ENCODE measurements at regions not wholly inside any gene's neighbourhood (a gene's known extent, or its start where the extent isn't known, plus 50 kb on each side); places are given as distances from the start of the nearest gene placed in this dataset.
A peak's percentile ranks its signal among the peaks of the same experiment; 100 is the strongest.

GRCh38 chr4:96193061-96193460 is 353.2 kb downstream of the PDHA2 start:
- DNase-seq: no peak

DNA sequence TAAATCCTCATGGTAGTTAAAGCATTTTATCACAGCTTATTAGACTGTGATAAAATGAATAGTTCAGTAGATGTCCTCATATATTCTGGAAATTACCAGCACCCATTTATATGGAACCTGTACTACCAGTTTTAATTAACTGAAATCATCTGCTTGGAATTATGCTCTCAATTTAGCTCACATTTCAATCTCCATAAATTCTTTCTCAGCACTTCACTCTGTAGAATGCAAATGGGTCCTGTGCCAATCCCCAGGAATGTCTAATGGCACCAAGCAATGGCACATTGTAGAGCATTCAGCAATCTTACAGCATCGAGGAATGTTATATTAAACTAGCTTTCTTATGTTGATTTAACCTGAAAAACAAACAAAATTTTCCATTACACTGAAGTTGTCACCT is 355.1 kb downstream of the PDHA2 start:
- DNase-seq: no peak

DNA sequence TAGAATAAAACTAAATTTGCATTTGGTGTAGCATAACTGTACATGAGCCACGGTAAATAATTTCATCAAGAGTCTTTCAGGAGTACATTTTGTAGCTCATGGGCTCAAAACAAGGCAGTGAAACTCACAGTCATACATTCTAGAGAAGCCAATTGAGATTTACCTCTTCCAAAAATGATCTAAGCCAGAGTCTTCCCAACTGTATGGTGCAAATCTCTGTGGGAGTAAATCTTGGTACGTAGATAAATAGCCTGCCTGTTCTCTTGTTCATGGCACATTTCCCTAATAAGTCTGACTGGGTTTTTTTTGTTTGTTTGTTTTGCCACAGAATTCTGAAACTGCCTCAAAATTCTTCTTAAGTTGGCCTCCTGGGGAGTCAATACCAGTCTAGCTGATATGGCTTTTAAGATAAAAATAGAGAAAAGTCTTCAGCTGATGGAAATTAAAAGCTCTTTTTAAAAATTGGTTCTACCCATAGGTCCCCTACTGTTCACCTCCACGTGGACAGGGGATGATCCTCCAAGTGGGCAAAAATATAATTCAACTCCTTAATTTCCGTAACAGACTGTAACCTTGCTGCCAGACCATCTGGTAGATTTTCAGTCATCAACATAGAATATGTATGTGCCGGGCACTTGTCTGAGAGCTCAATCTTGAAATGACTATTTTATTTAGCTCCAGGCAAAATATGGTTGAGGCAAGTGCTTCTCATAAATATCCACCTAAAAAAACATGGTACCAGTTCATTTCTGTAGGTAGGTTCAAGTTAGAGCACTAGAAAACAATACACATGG is 365.4 kb downstream of the PDHA2 start:
- no peak for DNase-seq

- no peak for DNase-seq
Observed at GRCh38 chr4:96227515-96227914, 387.6 kb downstream of the PDHA2 start.

DNA sequence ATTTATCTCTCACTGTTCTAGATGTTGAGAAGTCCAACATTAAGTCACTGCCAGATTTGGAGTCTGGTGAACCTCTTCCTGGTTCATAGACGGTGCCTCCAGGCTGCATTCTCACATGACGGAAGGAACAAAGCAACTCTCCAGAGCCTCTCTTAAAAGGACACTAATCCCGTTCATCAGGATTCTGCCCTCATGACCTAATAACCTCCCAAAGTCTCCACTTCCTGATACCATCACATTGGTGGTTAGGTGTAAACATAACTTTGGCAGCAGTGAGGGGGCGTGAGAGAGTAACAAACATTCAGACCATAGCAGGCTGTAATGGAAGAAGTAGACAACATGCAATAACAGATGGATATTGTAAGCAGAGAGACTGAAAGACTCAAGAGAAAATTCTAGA is 388.6 kb downstream of the PDHA2 start:
- DNase-seq: no peak

DNA sequence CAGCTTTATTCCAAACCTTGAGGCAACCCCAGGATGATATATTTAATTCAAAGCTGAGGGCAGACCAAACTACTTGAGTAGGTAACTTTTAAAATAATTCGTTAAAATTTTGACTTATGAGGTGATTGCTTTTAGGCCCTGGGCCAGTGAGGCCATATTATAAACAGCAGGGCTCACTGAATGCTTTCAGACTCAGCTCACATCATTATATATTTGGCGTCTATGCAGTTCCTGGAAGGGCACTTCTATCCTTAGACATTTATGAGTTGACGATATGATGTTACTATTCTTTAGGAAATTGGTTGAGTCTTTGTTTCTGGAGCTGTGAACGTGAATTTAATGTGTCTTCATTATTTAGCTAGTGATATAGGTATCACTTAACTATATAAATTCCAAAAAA is 400.1 kb downstream of the PDHA2 start:
- no peak for DNase-seq

DNA sequence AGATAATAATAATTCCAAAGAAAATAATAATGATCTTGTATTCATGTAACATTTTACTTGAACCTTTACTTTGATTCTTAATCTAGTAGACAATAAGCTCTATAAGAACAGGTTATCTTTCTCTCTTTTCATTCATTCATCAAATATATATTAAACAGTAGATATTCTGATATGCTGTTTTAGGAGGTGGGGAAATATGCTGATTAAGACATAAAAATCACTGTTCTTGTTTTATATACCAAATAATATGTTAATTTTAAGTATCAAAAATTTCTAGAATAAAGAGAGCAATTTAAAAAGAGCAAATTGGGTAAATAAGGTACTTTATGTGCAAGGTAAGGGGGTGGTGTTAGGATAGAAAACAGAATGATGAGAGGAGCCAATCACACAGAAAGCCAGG is 401.9 kb downstream of the PDHA2 start:
- no peak for DNase-seq

DNA sequence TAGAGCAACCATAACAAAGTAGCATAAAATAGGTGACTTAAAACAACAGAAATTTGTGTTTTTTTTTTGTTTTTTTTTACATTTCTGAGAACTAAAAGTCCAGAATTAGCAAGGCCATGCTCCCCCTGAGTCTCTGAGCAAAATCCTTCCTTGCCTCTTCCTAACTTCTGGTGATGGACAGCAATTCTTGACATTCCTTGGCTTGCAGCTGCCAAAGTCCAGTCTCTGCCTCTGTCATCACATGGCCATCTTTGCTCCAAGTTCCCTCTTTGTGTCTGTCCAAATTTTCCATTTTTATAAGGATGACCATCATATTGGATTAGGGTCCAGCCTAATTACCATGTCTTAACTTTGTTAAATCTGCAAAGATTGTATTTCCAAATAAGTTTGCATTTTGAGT is 407.2 kb downstream of the PDHA2 start:
- no peak for DNase-seq

GRCh38 chr4:96248225-96248624 is 408.3 kb downstream of the PDHA2 start:
- no peak for DNase-seq

DNA sequence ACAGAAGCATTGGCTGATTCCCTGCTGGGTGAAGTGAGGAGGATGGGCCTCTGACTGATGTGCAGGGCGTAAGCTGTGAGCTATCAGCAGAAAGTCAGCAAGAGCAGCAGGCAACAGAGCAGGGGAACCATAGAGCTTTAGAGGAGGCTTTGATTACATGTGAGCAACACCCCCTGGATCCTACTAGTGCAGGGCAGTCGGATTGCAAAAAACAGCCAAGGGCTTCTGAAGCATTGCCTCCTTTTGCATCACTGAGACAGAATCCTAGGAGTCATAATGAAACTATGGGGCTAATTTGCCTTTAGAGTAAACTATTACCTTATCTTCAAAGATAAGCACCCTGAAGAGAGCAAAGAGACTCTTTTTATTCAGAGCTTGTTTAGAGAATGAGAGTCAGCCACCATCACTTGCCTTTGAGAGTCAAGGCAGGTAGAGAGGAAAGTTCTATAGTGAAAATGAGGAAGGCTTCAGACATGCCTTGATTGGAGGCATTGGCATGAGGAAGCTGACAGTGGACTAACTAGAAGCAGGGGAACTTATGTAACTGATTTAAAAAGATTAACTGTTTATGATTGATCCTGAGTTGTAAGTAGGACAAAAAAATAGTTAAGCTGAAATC is 420.3 kb downstream of the PDHA2 start:
- no peak for DNase-seq

- DNase-seq: no peak
Observed at GRCh38 chr4:96262057-96262456, 422.2 kb downstream of the PDHA2 start.

GRCh38 chr4:96263291-96263690 is 423.4 kb downstream of the PDHA2 start:
- DNase-seq: no peak

DNA sequence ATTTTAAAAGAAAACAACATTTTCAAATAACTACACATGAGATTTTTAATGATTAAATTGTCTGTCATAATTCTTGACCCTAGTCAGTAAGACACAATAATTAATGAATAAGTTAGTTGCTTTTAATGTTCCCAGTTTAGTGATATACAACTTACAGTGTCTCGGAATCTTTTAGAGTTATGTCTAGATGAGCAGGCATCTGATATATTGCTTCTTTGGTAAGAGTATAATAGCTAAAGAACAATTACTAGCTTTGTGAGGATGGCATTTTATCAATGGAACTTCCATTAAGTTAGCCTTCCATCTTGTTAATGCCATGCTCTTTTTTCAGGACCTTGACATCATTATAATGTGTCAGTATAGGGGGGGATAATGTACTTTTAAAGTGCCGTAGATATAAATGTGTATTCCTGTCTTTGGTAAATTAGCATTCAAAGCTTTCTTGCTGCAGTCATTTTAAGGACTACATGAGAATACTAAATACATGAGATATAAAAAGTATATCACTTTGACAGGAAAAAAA is 425.1 kb downstream of the PDHA2 start:
- DNase-seq: no peak

- no peak for DNase-seq
Observed at GRCh38 chr4:96293806-96294205, 453.9 kb downstream of the PDHA2 start.

DNA sequence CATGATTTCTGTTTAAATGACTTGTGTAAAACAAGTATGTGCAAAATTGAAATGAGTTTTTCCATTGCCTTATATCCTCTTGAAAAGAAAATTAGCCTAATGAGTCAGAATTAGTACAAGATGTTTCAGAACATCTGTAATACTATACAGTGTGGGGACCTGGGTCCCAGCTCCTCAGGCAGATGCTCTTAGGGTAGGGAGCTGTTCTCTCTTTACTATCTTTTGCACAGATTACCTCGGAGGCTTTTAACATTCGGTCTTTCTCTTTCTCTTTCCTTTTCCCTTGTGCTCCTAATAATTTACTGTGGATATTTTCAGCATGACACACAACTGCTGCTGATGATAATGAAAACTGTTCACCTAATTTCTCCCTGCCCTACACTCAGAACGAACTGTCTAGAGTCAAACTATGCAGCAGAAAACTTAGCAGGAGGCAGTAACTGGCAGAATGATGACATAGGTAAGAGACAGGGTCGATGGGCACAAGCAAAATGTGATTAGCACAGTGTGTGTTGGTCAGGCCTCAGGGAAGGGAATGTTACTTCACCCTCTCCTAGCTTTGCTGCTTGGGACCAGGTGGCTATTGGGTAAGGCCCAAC is 455.3 kb downstream of the PDHA2 start:
- DNase-seq: no peak

GRCh38 chr4:96301715-96302114 is 461.8 kb downstream of the PDHA2 start:
- no peak for DNase-seq

DNA sequence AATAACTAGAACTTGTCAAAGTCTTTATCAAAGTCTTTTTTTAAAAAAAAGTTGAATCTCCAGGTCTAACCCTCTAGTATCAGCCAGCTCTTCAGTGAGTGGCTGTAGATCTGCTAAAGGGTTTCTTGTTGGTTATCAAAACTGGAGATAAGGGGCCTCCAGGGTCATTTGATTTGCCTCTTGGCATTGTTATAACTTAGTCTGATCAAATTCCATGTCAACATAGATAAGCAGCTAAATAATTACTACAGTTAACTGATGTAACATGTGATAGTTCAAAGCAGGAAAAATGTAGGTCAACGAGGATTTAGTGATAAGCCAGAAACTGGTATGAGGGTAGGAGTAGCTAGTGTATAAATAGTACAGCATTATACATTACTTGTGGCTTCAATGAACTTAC is 465.1 kb downstream of the PDHA2 start:
- no peak for DNase-seq

- DNase-seq: peak in 1 of 2 experiments; percentile 45
Observed at GRCh38 chr4:96312046-96312685, 472.3 kb downstream of the PDHA2 start.

- DNase-seq: no peak
Observed at GRCh38 chr4:96315815-96316214, 475.9 kb downstream of the PDHA2 start.

DNA sequence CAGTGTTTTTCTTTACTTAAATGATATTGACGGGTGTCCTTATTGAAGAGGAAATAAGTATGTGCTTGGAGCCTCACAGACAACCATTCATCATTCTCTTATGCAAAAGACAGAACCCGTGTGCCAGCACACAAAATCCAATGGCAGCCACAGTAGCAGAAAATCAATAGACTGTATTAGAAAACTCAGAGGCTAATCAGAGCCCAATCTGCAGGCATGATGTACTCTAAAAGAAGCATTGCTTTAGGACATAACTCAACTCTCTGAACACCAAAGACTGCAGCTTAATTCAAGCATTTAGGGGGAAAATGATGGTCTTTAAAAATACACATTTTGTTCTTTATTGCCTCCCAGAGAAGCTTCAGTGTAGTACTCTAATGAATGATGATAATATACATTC is 476.9 kb downstream of the PDHA2 start:
- DNase-seq: no peak

GRCh38 chr4:96317891-96318290 is 478.0 kb downstream of the PDHA2 start:
- DNase-seq: no peak

- no peak for DNase-seq
Observed at GRCh38 chr4:96326846-96327245, 487.0 kb downstream of the PDHA2 start.

DNA sequence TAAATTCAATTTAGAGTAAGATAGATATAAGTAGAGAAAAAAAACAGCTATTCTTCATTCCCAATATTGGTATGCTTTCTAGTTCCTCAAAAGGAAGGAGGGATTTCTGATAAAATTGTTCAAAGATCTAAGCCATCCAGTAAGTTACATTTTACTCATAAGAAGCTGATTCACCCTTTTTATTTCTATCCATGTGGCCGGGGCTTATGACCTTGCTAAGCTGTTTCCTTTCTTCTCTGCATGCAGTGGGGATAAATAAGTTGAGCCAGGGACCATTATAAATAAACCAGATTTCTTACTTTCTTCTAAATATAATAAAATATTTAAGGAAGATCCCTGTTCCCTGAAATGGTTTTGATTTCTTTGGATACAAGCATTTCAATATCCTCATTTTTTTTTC is 502.3 kb downstream of the PDHA2 start:
- no peak for DNase-seq

Data from NCI-H2081 (cell line).